ENCODE measurements at regions not wholly inside any gene's neighbourhood (a gene's known extent, or its start where the extent isn't known, plus 50 kb on each side); places are given as distances from the start of the nearest gene placed in this dataset.

- Histone ChIP-seq H2AFZ (ENCODE audit: low read depth, low read length) (no peak overlapping the region), H3K27me3 (ENCODE audit: insufficient read depth, low read depth, low read length) (no peaks in the 10 kb centered on the region), H3K79me2 (replicated peaks; ENCODE audit: insufficient read depth, low read length) (no peaks in the 10 kb centered on the region), H3K9me3 (ENCODE audit: low read length) (no peaks in the 10 kb centered on the region), H4K20me1 (ENCODE audit: insufficient read depth) (no peaks in the 10 kb centered on the region), H3K36me3 (ENCODE audit: insufficient read depth, low read length) (no peaks in the 10 kb centered on the region), H3K9ac (ENCODE audit: low read length) (no peak overlapping the region), H3K4me3 (ENCODE audit: low read length) (no peak overlapping the region), H3F3A (ENCODE audit: insufficient read depth, low read length, poor library complexity, severe bottlenecking) (peaks cover 11% of the 10 kb centered on the region), H3K27ac (ENCODE audit: low read length) (no peak overlapping the region), H3K4me2 (ENCODE audit: low read length) (no peak overlapping the region), H3K9me2 (ENCODE audit: insufficient read depth, low read length) (no peaks in the 10 kb centered on the region)
- TF ChIP-seq SMC3 (conservative IDR thresholded peaks at IDR 0.05; ENCODE audit: poor library complexity) (no peak), CTCF (IDR thresholded peaks at IDR 0.05; ENCODE audit: poor library complexity, severe bottlenecking) (no peak), EZH2 (IDR thresholded peaks at IDR 0.05; ENCODE audit: borderline replicate concordance, insufficient read depth, low read length, poor library complexity, severe bottlenecking) (no peak), REST (IDR thresholded peaks at IDR 0.05; ENCODE audit: borderline replicate concordance) (no peak), TAF1 (IDR thresholded peaks at IDR 0.05; ENCODE audit: low read depth) (no peak), RAD21 (conservative IDR thresholded peaks at IDR 0.05) (no peak), MXI1 (conservative IDR thresholded peaks at IDR 0.05; ENCODE audit: poor library complexity, severe bottlenecking) (no peak), EP300 (conservative IDR thresholded peaks at IDR 0.05; ENCODE audit: poor library complexity, severe bottlenecking) (no peak)
These were observed 207.2 kb upstream of the TMEM132C start for GRCh38 chr12:128059621-128060370.

- Histone ChIP-seq H4K20me1 (ENCODE audit: insufficient read depth) (no peaks in the 10 kb centered on the region), H3K9ac (ENCODE audit: low read length) (no peak overlapping the region), H3K9me3 (ENCODE audit: low read length) (no peaks in the 10 kb centered on the region), H2AFZ (ENCODE audit: low read depth, low read length) (no peak overlapping the region), H3K4me2 (ENCODE audit: low read length) (no peak overlapping the region), H3K27ac (ENCODE audit: low read length) (no peak overlapping the region), H3F3A (ENCODE audit: insufficient read depth, low read length, poor library complexity, severe bottlenecking) (no peaks in the 10 kb centered on the region), H3K27me3 (ENCODE audit: insufficient read depth, low read depth, low read length) (no peaks in the 10 kb centered on the region), H3K36me3 (ENCODE audit: insufficient read depth, low read length) (no peaks in the 10 kb centered on the region), H3K79me2 (replicated peaks; ENCODE audit: insufficient read depth, low read length) (no peaks in the 10 kb centered on the region), H3K4me3 (ENCODE audit: low read length) (no peak overlapping the region), H3K9me2 (ENCODE audit: insufficient read depth, low read length) (no peaks in the 10 kb centered on the region)
- TF ChIP-seq RAD21 (conservative IDR thresholded peaks at IDR 0.05) = no peak
- TF ChIP-seq TAF1 (IDR thresholded peaks at IDR 0.05; ENCODE audit: low read depth) = no peak
- no peak for TF ChIP-seq EP300 (conservative IDR thresholded peaks at IDR 0.05; ENCODE audit: poor library complexity, severe bottlenecking)
- no peak for TF ChIP-seq CTCF (IDR thresholded peaks at IDR 0.05; ENCODE audit: poor library complexity, severe bottlenecking)
- TF ChIP-seq POLR2AphosphoS5 (IDR thresholded peaks at IDR 0.05) = no peak
- no peak for TF ChIP-seq MXI1 (conservative IDR thresholded peaks at IDR 0.05; ENCODE audit: poor library complexity, severe bottlenecking)
- TF ChIP-seq EZH2 (IDR thresholded peaks at IDR 0.05; ENCODE audit: borderline replicate concordance, insufficient read depth, low read length, poor library complexity, severe bottlenecking) = no peak
- no peak for TF ChIP-seq REST (IDR thresholded peaks at IDR 0.05; ENCODE audit: borderline replicate concordance)
- no peak for TF ChIP-seq SMC3 (conservative IDR thresholded peaks at IDR 0.05; ENCODE audit: poor library complexity)
These were observed 198.8 kb upstream of the TMEM132C start for GRCh38 chr12:128068211-128068610.
